ENCODE measurements at regions not wholly inside any gene's neighbourhood (a gene's known extent, or its start where the extent isn't known, plus 50 kb on each side); places are given as distances from the start of the nearest gene placed in this dataset.

- TF ChIP-seq, protein P1, sequence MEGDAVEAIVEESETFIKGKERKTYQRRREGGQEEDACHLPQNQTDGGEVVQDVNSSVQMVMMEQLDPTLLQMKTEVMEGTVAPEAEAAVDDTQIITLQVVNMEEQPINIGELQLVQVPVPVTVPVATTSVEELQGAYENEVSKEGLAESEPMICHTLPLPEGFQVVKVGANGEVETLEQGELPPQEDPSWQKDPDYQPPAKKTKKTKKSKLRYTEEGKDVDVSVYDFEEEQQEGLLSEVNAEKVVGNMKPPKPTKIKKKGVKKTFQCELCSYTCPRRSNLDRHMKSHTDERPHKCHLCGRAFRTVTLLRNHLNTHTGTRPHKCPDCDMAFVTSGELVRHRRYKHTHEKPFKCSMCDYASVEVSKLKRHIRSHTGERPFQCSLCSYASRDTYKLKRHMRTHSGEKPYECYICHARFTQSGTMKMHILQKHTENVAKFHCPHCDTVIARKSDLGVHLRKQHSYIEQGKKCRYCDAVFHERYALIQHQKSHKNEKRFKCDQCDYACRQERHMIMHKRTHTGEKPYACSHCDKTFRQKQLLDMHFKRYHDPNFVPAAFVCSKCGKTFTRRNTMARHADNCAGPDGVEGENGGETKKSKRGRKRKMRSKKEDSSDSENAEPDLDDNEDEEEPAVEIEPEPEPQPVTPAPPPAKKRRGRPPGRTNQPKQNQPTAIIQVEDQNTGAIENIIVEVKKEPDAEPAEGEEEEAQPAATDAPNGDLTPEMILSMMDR (IDR thresholded peaks at IDR 0.05): no peak
- no peak for TF ChIP-seq POLR2A (IDR thresholded peaks at IDR 0.05)
- no peak for TF ChIP-seq EP300 (IDR thresholded peaks at IDR 0.05)
- TF ChIP-seq POLR2AphosphoS5 (IDR thresholded peaks at IDR 0.05): no peak
Observed at GRCh38 chrY:12552471-12553283, 148.4 kb upstream of the USP9Y start.
